NCI-H748 (cell line): ENCODE measurements at regions not wholly inside any gene's neighbourhood (a gene's known extent, or its start where the extent isn't known, plus 50 kb on each side); places are given as distances from the start of the nearest gene placed in this dataset.

ENCODE experiments used
- DNase-seq: peaks from one replicate; lab custom pipeline; 2025; ENCODE audit not compliant: unreplicated experiment; lab: John Stamatoyannopoulos, UW

DNA sequence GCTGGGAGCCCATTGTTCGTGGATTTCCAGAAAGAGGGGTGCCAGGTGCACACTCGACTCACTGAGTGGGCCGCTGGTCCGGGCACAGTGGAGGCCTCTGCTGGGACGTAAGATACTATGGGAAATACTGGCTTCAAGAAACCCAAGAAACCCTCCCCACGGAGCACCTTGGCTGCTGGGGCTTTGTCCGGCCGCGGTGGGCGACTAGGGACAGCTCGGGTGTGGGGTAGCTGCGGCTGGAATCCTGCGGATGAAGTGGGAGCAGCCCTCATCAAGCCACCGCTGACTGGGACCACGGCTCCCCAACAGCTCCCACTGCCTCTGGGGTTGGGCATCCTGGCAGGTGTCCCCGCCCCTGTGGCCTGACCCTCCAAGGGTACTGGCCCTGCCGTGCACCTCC, 69.5 kb upstream of the GATA5 start:
- DNase-seq: no peak

DNA sequence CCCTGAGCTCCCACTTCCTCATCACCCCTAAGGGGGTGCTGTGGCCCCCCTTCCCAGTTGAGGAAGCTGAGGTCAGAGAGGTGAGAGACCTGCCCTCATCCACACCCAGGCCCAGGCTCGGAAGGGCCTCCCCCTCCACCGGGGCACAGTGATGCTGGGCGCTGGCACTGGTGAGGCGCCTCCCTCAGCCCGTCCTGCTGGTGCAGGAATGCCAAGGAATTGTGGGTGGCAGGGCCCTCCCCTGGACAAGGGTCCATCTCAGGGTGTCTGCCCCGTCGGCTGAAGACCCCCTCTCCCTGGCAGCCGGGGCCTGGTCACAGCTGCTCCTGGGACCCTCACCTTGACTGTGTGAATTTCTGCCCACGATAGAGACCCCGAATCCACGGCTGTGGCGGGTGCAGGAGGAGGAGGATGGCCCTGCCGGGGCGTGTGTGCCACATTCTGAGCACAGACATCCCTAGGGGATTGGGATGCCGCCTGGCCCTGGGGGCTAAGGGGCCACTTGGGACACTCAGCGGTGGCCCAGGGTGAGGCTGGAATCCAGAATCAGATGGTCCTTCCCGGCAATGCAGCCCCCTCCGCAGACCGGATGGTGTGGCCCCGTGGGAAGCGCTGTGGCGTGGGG, 70.2 kb upstream of the GATA5 start:
- no peak for DNase-seq

DNA sequence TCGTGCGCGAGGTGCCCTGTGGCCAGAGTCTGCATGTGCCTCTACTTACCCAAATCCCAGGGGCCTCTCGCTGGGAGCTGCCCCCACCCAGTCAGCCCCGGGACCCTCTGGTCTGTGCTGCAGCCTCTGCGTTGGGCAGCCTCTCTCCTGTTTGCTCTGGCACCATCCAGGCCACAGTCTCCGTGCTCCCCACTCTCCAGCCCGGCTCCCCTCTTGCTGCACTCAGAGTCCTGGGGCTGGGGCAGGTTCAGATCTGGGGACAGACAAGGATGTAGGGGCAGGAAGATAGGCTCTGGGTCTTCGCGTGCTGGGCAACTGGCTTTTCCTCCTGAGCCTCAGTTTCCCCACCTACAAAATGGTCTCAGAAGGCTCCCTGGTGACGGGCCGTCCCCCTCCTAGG, 70.8 kb upstream of the GATA5 start:
- DNase-seq: no peak

DNA sequence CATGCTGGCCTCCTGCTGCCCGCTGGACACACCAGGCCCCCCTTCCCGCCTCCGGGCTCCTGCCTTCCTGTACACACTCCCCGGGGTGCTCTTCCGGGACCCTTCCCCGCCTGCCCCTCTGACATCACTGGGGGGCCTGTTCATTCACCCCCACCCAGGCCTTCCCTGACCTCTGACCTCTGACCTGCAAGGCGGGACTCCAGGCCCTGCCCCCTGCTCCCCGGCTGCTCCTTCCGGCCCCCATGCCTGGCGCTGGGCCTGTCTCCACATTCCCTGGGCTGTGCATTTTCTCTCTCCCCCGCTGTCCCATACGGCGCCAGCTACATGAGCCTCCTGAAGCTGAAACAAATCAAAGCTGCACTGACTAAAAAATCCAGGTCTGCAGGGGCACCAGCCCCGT, 71.6 kb upstream of the GATA5 start:
- DNase-seq: no peak

DNA sequence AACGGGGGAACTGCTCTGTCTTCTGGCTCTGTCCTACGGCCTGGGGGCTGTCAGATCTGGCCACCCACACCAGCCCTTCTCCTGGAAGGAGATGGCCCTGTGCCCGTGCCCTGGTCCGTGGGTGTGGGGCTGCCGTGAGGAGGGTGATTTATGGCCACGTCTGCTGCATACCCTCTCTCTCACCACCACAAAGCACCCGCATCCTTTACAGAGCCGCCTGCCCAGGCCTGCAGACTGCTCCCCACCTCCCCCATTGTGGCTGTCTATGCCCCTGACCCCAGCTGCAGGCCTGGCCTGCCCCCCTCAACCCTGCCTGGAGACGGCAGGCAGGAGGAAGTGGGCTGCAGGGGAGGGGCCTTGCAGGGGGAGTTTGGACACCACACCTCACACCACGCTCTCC, 72.7 kb upstream of the GATA5 start:
- no peak for DNase-seq

DNA sequence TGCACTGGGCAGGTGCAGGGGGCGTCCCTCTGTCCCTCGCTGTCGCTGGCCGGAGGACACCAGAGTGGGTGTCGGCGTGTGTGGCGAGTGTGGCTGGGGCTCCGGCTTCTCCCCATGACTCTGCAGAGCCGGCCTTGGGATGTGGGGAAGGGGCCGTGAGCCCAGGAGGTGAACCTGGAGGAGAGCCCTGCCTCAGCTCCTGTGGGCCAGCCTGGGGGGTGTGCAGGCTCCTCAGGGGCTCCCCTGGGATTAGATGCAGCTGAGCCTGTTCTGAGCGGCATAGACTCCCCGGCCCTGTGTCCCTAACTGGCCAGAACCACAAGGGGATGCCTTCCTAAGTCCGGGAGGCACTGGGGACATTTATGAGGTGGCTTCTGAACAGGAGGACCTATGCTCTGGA, 73.2 kb upstream of the GATA5 start:
- DNase-seq: no peak

DNA sequence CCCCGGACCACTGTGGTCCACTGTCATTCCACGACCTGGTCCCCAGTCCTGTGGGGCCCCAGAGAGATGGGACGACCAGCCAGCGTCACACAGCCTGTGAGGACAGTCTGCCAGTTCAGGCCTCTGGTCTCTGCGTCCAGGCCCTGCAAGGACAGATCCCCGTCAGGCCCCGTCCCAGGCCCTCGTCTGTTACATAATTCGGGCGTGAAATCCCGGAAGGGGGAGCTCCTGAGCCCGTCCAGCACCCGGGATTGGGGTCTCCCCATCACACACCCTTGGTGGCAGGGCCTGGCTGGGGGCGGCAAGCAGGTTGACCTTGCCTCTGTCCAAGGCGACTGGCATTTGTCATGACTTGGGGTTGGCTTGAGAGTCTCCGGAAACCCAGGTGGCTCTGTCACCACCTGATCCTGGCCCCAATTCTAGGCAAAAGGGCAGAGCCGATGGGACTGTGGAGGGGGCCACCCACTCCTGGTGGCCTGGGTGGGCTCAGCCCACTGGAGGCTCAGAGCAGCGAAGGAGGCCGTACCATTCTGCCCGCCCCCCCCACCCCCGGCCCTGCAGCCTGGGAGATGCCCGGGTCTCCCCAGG, 73.8 kb upstream of the GATA5 start:
- DNase-seq: no peak

DNA sequence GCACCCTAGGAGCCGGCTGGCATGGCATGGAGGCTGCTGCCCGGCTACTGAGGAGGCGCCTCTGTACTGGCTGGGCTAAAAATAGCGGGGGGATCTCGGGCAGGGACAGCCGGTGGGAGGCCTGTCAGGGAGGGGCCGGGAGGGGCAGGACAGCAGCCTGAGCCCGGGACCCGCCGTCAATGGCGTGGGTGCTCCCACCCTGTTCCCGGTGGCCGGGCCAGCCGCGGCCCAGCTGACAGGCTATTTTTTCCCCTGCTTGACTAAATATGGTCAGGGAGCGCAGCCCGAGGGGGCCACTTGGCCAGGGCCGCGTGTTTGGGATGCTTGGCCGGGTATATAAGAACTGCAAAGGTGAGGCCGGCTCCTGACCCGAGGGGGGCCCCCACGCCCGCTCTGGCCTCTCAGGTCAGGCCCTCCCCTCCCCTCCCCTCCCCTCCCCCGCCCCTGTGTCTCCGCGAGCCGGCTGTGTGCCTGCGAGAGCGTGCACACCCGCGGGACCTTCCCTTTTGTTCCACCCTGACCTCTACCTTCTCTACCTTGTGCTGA, 74.4 kb upstream of the GATA5 start:
- DNase-seq: no peak

DNA sequence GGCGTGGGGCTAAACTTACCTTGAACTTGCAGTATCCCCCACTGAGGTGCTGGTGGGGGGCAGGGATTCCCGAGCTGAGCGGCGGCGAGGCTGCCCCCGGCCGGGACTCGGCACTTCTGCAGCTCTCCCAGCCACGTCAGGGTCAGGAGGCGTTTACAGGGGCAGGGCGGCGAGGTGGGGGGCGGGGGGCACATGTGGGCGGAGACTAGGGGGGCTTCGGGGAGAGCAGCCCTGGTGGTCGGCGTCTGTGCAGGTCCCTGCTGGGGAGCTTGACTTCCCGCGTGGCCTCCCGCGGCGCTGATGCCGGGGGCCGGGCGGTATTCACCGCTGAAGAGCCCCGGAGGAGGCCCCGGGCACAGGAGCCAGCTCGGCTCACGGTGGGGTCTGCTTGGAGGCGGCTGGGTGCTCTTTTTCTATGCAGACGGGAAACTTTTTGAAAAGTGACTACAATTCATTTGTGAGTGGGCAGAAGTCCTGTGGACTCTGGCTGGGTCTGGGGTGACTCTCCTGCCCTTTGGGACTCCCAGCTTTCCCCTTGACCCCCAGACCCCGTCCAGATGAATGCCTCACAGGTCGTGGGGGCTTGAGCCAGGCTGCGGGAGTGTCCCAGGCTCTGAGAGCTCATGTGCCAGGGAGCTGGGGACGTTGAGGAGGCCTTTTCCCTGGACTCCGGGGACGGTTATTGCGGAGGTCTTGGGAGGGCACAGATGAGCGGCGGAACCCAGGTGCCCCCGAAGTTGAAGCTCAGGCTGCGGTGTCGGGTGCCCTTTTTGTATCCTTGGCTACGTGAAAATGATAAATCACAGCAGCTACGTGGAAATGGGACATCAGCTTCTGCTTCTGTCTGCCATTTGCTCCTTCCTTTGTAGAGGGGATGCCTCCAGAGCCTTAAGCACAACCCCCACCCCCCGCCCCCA, 75.9 kb upstream of the GATA5 start:
- no peak for DNase-seq

DNA sequence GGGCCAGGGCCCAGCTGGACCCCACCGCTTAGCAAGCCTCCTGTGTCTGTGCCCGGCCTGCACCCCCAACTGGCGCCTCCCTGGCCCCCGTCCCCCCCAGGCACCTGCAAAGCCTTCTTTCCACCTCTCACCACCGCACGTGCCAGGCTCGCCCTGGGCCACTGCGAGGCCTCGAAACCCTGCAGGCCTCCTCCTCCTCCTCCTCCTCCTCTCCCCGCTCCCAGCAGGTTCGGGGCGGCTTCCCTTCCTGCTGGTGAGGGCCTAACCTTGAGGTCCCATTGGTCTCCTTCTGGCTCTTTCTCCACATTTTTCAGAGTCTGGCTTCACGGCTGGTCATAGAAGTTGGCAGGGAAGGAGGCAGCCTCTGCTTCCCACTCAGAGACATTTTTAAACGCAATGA, 76.8 kb upstream of the GATA5 start:
- DNase-seq: no peak

DNA sequence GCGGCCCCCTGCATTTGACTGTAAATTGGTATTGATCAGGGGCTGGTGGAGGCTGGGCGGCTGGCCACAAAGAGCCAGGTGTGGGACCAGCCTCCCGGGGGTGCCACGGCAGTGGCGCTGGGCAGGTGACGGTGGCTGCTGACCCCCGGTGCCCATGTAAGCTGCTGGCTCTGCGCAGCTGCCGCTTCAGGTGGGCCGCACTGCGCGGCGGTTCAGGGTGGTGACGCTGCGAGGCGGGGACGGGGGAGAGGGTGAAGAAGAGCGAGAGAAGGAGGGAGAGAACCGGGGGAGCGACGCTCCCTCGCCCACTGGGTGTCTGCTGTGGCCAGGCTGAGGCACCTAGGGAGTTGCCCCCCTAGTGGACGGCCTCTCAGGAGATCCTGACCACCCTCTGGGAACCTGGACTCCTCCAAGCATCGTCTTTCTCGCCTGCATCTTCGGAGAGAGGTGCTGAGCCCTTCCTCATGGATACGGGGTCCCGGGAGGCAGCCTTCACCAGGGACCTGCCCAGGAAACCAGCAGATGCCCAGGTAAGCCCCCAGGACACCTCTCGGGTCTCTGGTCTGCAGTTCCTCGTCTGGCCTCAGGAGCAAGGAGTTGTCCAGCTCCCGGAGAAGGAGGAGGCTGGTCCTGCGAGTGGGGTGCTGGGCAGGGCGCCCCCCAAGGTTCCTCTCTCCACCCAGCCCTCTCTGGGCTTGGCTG, 77.5 kb upstream of the GATA5 start:
- no peak for DNase-seq

DNA sequence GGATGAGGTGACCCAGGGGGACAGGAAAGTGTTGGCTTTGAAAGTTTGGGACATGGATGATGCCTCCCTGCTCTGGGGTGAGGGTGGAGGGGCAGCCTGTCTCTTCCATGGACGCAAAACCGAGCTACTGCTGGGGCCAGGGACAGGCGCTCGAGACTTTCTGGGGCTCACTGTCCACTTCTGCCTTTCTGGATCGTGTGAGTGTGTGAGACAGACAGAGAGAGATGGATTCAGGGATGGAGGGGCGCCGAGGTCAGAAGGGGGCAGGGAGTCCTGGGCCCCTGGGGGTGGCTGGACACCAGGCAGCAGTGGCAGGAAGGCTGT, 78.0 kb upstream of the GATA5 start:
- DNase-seq: no peak

DNA sequence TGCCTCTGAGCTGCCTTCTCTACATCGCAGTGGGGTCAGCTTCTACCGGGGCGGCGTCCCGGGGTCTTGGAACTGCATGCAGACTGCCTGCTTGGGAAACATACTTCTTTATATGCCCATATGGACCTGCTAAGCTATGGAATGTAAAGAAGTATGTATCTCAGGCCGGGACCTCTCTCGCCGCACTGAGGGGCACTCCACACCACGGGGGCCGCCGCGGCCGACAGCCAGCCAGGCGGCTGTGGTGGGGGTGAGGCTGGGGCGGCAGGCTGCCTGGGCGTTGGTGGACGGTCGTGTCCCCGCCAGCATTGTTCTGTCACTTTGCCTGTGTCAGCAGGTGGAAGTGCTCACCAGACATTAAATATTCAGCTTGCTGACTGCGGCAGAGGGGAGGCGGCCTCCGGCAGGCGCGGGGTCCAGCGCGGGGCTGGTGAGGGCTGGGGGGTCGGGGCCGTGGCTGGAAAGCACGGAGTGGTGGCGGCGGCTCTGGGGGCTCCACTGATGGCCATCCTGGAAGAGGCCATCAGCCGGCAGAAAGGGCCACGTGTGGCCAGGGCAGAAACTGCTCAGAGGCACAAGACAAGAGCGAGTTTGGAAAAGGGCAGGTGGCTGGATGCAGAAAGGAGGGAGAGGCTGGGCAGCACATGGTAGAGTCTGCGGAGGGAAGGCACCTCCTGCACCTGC, 78.6 kb upstream of the GATA5 start:
- no peak for DNase-seq

DNA sequence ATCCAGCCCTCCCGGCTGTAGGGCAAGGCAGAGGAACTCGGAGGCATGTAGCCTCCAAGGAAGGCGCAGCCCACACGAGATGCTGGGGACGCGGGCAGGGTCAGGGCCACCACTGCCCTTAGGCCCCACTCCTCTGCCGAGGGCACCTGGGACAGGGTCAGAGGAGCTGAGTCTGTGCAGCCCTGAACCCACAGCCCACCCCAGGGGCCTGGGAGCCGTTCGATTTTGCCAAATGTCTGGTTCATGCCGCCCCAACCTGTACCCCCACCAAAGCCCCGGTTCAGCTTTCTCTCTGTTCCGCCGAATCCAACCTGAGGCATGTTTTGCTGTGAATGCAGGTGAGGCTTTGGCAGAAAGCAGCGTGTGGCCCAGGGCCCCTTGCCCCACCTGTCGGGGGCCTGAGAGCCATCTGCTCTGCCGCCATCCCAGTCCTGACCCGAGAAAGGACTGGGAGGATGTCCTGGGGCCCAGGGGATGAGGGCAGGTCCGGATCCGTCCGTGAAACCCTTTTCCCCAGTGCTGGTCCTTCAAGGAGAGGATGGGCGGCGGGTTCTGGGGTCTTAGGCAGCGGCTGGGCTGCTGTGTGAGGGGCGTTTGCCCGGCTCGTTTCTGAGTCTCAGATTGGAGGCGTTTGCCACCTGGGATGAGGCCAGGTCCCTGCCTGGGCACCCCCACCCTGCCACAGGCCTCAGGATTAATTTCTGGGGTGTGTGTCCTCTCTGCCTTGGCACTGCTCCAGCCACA, 79.3 kb upstream of the GATA5 start:
- DNase-seq: no peak

DNA sequence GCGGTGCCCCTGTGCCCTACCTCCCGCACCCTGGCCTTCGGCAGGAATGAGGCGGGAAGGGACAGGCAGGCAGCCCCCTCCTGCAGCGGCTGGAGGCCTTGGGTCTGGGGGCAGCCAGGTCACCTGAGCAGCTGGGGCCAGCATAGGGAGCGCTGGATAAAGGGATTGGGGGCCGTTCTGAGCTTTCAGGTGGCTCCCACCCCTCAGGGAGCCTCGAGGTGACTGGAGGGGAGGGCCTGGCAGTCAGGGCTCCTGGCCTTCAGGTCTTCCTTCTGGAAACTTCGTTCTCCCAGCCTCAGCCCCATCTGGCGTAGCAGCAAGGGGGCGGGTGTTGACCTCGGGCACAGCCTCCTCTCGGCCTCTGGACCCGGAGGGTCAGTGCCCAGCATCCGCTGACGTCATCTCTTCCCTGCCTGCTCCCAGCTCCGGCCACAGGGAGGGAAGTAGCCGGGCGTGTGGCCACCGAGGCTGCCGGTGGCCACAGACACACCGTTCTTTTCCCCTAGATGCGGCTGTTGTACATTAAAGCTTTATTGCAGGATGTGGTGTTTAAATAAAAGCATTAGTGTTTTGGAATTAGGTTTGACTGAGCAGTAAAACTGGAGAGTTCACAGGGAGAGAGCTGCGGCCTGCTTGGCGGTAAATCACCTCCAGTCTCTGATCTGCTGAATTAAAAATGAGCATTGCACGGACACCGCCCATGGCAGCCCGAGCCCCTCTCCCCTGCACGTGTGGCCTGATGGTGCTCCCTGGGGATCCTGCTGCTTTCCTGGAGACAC, 80.0 kb upstream of the GATA5 start:
- no peak for DNase-seq

DNA sequence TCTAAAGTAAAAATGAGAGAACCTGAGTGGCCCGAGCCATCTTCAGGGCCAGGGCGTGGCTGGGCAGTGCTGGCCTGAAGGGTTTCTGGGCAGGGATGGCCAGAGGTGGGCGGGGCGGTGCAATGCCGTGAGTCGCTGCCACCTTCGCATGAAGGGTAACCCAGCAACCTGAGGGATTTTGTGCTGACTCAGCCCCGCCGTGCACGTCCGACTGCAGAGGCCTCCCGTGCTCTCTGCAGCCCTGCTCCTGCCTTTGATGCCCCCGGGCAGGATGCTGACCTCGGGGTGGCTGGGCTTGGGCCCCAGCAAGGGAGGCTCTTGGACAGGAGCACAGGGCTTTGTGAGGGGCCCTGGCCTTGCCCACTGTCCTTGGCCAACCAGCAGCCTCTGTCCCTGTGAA, 81.7 kb upstream of the GATA5 start:
- DNase-seq: peak; percentile 12

DNA sequence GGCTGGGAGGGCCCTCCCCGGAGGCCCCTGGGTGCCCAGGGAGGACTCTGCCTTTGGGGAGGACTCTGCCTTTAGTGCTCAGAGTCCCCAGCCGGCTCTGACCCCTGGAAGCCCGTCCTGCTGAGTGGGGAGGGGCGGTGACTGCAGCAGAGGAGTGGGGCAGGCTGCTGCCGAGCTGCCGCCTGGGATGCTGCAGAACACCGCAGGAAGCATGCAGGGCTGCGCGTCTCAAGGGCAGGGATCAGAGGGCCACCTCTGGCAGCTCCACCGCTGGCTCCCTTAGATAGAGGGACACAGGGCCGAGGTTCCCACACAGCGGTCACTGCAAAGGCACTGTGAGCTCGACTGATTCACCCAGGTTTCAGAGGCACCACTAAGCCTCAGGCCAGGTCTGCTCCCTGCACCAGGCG, 82.2 kb upstream of the GATA5 start:
- DNase-seq: no peak

DNA sequence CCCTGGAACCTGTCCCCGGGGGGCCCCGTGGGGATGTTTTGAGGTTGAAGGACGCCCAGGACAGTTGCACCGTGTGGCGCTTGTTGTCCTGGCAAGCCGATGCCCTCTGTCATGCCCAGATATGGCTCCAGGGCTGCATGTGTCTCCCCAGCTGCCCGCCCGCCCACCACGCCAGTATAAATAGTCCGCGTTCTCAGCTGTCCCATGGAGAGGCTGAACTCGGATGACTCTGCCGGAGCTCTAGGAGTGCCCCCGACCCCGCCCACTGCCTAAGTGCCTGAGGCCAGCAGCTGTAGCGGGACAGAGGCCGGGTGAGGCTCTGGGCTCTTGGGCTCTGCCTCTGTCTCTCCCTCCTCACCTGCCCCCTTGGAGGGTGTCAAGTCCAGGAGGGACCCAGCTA, 83.0 kb upstream of the GATA5 start:
- DNase-seq: no peak

DNA sequence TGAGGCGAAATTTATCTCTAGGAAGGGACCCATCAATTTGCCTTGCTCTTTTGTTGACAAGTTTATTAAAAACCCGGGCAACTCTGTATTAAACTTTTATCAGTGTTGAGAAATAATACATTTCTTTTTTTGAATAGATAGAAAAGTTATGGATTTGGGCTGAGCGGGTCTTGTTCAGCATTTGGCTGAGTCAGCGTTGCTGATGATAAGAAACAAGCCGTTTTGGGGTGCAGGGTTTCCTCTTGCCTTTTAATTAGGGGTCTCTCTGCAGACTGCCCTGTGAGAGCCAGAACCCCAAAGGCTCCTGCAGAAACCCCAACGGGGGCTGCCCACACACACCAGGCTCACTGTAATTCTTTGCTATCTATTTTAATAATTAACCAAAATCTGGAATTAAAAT, 82.1 kb upstream of the SLCO4A1 start:
- DNase-seq: no peak

DNA sequence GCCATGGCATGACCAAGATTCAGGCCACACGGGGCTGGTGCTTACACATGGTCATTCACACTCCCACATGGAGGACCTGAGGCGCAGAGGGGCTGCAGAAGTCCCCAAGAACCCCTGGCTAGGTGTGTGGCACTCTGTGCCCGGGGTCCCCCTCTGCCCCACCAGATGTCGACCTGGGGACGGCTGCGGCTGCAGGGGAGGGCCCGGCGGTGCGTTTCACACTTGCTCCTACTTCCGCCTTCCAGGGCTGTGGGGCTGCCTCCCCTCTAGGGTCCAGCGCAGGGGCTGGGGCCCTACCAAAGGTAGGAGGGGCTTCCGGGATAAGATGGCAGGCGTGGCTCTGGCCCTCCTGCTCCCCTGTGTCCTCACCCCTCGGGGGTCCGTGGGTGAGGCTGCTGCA, 81.1 kb upstream of the SLCO4A1 start:
- DNase-seq: no peak
